Mesothelial cell of epicardium (in vitro differentiated cells): ENCODE measurements at regions not wholly inside any gene's neighbourhood (a gene's known extent, or its start where the extent isn't known, plus 50 kb on each side); places are given as distances from the start of the nearest gene placed in this dataset.

Experiments
- DNase-seq, 2 experiments: peaks; one replicate each; pipeline ENCODE4 v3.0.0; 2021; ENCODE audit warnings: low spot score in 2 of 2; ENCODE audit not compliant: unreplicated experiment in 2 of 2
- H3K27ac Mint-ChIP-seq: 2 replicates; pipeline ENCODE4 v1.8.0; 2021; ENCODE audit warnings: mixed read lengths
- H3K27me3 Mint-ChIP-seq: 2 replicates; pipeline ENCODE4 v1.8.0; 2021; ENCODE audit warnings: low read depth, mixed read lengths
- H3K36me3 Mint-ChIP-seq: 2 replicates; pipeline ENCODE4 v1.8.0; 2021; ENCODE audit warnings: mixed read lengths
- H3K4me1 Mint-ChIP-seq: 2 replicates; pipeline ENCODE4 v1.8.0; 2021; ENCODE audit warnings: mixed read lengths
- H3K4me3 Mint-ChIP-seq: 2 replicates; pipeline ENCODE4 v1.8.0; 2021; ENCODE audit warnings: mild to moderate bottlenecking, moderate library complexity, mixed read lengths
- H3K9me3 Mint-ChIP-seq: 2 replicates; pipeline ENCODE4 v1.8.0; 2021; ENCODE audit warnings: mixed read lengths
- CTCF ChIP-seq: fragments of 200-600 bp; sonication (generic); IDR thresholded peaks from one replicate; pipeline ENCODE4 v1.5.0; 2021; ENCODE audit warnings: antibody characterized with exemption; ENCODE audit not compliant: unreplicated experiment

GRCh38 chr4:14396183-14396582, 606.1 kb upstream of the CPEB2 start:
- no peaks in the 10 kb centered on the region for H3K27me3 Mint-ChIP-seq
- H3K4me1 Mint-ChIP-seq: no peaks in the 10 kb centered on the region
- H3K9me3 Mint-ChIP-seq: peaks cover 4% of the 10 kb centered on the region
- H3K36me3 Mint-ChIP-seq: no peaks in the 10 kb centered on the region
- H3K4me3 Mint-ChIP-seq: no peak overlapping the region
- H3K27ac Mint-ChIP-seq: no peak overlapping the region
- DNase-seq: no peak
- TF ChIP-seq CTCF: no peak

GRCh38 chr4:14399848-14400247, 602.4 kb upstream of the CPEB2 start:
- Mint-ChIP-seq H3K27ac (no peak overlapping the region), H3K4me3 (no peak overlapping the region), H3K9me3 (peaks cover 4% of the 10 kb centered on the region), H3K27me3 (no peaks in the 10 kb centered on the region), H3K4me1 (no peaks in the 10 kb centered on the region), H3K36me3 (no peaks in the 10 kb centered on the region)
- DNase-seq: no peak
- no peak for TF ChIP-seq CTCF

- no peaks in the 10 kb centered on the region for H3K4me1 Mint-ChIP-seq
- H3K27ac Mint-ChIP-seq: no peak overlapping the region
- no peak overlapping the region for H3K4me3 Mint-ChIP-seq
- peaks cover 4% of the 10 kb centered on the region for H3K9me3 Mint-ChIP-seq
- TF ChIP-seq CTCF: no peak
- no peaks in the 10 kb centered on the region for H3K36me3 Mint-ChIP-seq
- no peak for DNase-seq
- no peaks in the 10 kb centered on the region for H3K27me3 Mint-ChIP-seq
Measured at GRCh38 chr4:14400307-14400706, 602.0 kb upstream of the CPEB2 start.

- no peaks in the 10 kb centered on the region for H3K4me1 Mint-ChIP-seq
- no peak overlapping the region for H3K4me3 Mint-ChIP-seq
- peaks cover 3% of the 10 kb centered on the region for H3K27me3 Mint-ChIP-seq
- TF ChIP-seq CTCF: no peak
- H3K27ac Mint-ChIP-seq: no peak overlapping the region
- H3K36me3 Mint-ChIP-seq: no peaks in the 10 kb centered on the region
- H3K9me3 Mint-ChIP-seq: peaks cover 4% of the 10 kb centered on the region
- no peak for DNase-seq
Measured at GRCh38 chr4:14403132-14403531, 599.1 kb upstream of the CPEB2 start.

GRCh38 chr4:14404730-14405129, 597.6 kb upstream of the CPEB2 start:
- no peak overlapping the region for H3K27ac Mint-ChIP-seq
- no peak for TF ChIP-seq CTCF

GRCh38 chr4:14410516-14410915, 591.8 kb upstream of the CPEB2 start:
- no peak for DNase-seq
- Mint-ChIP-seq H3K9me3 (no peaks in the 10 kb centered on the region), H3K36me3 (no peaks in the 10 kb centered on the region), H3K4me3 (no peak overlapping the region), H3K27me3 (peaks cover 3% of the 10 kb centered on the region), H3K4me1 (no peaks in the 10 kb centered on the region), H3K27ac (no peak overlapping the region)
- no peak for TF ChIP-seq CTCF

More at GRCh38 chr4:14404730-14405129, 597.6 kb upstream of the CPEB2 start:
- H3K36me3 Mint-ChIP-seq: no peaks in the 10 kb centered on the region
- H3K4me1 Mint-ChIP-seq: no peaks in the 10 kb centered on the region
- no peak for DNase-seq
- H3K4me3 Mint-ChIP-seq: no peak overlapping the region
- H3K27me3 Mint-ChIP-seq: peaks cover 3% of the 10 kb centered on the region
- no peaks in the 10 kb centered on the region for H3K9me3 Mint-ChIP-seq
